ENCODE measurements at regions not wholly inside any gene's neighbourhood (a gene's known extent, or its start where the extent isn't known, plus 50 kb on each side); places are given as distances from the start of the nearest gene placed in this dataset.

DNA sequence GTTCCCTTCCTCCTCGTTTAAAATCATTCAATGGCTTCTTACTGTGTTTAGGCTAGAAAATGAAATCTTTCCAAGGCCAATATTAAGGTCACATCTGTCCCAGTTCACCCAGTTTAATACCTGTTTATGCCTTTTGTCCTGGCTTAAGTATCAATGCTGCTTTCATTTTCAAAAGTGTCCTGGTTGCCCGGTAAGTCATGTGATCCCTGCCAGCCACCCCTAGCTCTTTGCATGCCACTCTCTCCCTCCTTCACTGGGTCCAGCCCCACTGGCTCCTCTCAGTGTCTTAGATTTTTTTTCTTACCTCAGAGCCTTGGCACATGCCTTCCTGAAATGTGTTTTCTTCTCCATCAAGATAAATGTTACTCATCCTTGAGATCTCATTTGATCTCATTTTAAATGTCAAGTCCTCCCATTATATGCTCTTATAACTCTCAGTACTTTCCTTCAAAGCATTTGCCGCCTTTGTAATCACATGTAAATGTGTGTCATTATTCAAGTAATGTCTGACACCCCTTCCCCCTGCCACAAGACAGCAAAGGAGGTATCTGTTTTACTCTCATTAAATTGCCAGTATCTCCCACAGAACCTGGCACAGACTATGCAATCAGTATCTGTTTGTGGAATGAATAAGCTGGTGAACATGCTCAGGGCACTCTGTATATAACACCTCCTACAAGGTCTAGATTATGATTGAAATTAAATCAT lies 472.5 kb upstream of the RPS6KA3 start:
- TF ChIP-seq, protein P1, sequence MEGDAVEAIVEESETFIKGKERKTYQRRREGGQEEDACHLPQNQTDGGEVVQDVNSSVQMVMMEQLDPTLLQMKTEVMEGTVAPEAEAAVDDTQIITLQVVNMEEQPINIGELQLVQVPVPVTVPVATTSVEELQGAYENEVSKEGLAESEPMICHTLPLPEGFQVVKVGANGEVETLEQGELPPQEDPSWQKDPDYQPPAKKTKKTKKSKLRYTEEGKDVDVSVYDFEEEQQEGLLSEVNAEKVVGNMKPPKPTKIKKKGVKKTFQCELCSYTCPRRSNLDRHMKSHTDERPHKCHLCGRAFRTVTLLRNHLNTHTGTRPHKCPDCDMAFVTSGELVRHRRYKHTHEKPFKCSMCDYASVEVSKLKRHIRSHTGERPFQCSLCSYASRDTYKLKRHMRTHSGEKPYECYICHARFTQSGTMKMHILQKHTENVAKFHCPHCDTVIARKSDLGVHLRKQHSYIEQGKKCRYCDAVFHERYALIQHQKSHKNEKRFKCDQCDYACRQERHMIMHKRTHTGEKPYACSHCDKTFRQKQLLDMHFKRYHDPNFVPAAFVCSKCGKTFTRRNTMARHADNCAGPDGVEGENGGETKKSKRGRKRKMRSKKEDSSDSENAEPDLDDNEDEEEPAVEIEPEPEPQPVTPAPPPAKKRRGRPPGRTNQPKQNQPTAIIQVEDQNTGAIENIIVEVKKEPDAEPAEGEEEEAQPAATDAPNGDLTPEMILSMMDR (IDR thresholded peaks at IDR 0.05), result no peak
- no peak for TF ChIP-seq POLR2A (IDR thresholded peaks at IDR 0.05)
